ENCODE measurements at regions not wholly inside any gene's neighbourhood (a gene's known extent, or its start where the extent isn't known, plus 50 kb on each side); places are given as distances from the start of the nearest gene placed in this dataset.
"Not testable (repeated sequence)": the region's sequence is repeated elsewhere in the genome, so short reads cannot be mapped to it uniquely, and the experiment has no call there.

- TF ChIP-seq CTCF, POLR2A (IDR thresholded peaks at IDR 0.05): not testable (repeated sequence)
These were observed 462.8 kb upstream of the EPHA6 start for GRCh38 chr3:96351598-96351997.

Data from Peyer's patch (tissue), 4 donors.